ENCODE measurements at regions not wholly inside any gene's neighbourhood (a gene's known extent, or its start where the extent isn't known, plus 50 kb on each side); places are given as distances from the start of the nearest gene placed in this dataset.

- H2AFZ ChIP-seq (replicated peaks; ENCODE audit: low read length, poor library complexity): no peak overlapping the region
- H2BK5ac ChIP-seq (ENCODE audit: low read depth, low read length, poor library complexity, severe bottlenecking): no peak overlapping the region
- no peak overlapping the region for H3K9ac ChIP-seq (ENCODE audit: low read depth, low read length)
- no peak overlapping the region for H3K27ac ChIP-seq (ENCODE audit: insufficient read depth, low read length)
- H3K4me1 ChIP-seq (ENCODE audit: control insufficient read depth, insufficient read depth, low read length): no peaks in the 10 kb centered on the region
- no peak overlapping the region for H2AK5ac ChIP-seq (ENCODE audit: low read depth, low read length)
- DNase-seq (no peak), ATAC-seq (ENCODE audit: low read depth) (no peak)
- no peak overlapping the region for H2BK20ac ChIP-seq (ENCODE audit: low read depth, low read length)
- TF ChIP-seq CTCF (conservative IDR thresholded peaks at IDR 0.05; ENCODE audit: low read depth, low read length): no peak
- TF ChIP-seq ELK1 (IDR thresholded peaks at IDR 0.05; ENCODE audit: borderline replicate concordance, low read depth, low read length): no peak
- TF ChIP-seq FOS (IDR thresholded peaks at IDR 0.05; ENCODE audit: low read depth, low read length): no peak
- no peak for TF ChIP-seq USF2 (IDR thresholded peaks at IDR 0.05; ENCODE audit: low read depth, low read length)
- TF ChIP-seq CEBPB (IDR thresholded peaks at IDR 0.05; ENCODE audit: low read depth, low read length): no peak
- no peak for TF ChIP-seq RAD21 (IDR thresholded peaks at IDR 0.05; ENCODE audit: low read length)
- no peak for TF ChIP-seq NFE2L2 (IDR thresholded peaks at IDR 0.05; ENCODE audit: low read depth, low read length)
- TF ChIP-seq SMC3 (IDR thresholded peaks at IDR 0.05; ENCODE audit: low read depth, low read length): no peak
- no peak for TF ChIP-seq MAFK (IDR thresholded peaks at IDR 0.05; ENCODE audit: low read depth, low read length)
- no peak for TF ChIP-seq RFX5 (IDR thresholded peaks at IDR 0.05; ENCODE audit: low read depth, low read length)
- in situ Hi-C loops (cut with MboI; ENCODE audit: low sequenced_read_pairs) (no loop called here), dilution Hi-C loops (cut with HindIII; ENCODE audit: low sequenced_read_pairs, unreplicated experiment) (no loop called here), intact Hi-C loops (cut with micrococcal nuclease) (no loop called here)
- CTCF ChIA-PET: no interaction called here
- no peaks in the 10 kb centered on the region for H3K27me3 ChIP-seq (ENCODE audit: control insufficient read depth, insufficient read depth, low read length)
- no peak overlapping the region for H3K4me2 ChIP-seq (ENCODE audit: low read depth, low read length)
- H3K14ac ChIP-seq (replicated peaks; ENCODE audit: low read depth, low read length): no peak overlapping the region
- H3K4ac ChIP-seq (ENCODE audit: low read depth, low read length): no peak overlapping the region
- no peak overlapping the region for H2BK120ac ChIP-seq (ENCODE audit: low read depth, low read length)
- no peak overlapping the region for H4K8ac ChIP-seq (ENCODE audit: low read depth in 2 of 2, low read length in 2 of 2)
- H2AK9ac ChIP-seq (replicated peaks; ENCODE audit: low read depth, low read length, poor library complexity): no peak overlapping the region
- no peaks in the 10 kb centered on the region for H4K20me1 ChIP-seq (ENCODE audit: insufficient read depth, low read length)
- no peak overlapping the region for H3K4me3 ChIP-seq (ENCODE audit: insufficient read depth, low read depth, low read length)
- H3K36me3 ChIP-seq (ENCODE audit: control insufficient read depth, insufficient read depth, low read length): no peaks in the 10 kb centered on the region
- BruUV-seq (replicated peaks): no TSS peak
- no peak overlapping the region for H2BK15ac ChIP-seq (ENCODE audit: low read depth, low read length)
- WGBS, 2 experiments (ENCODE audit: extremely low coverage in 2 of 2, insufficient read length in 1 of 2): no CpG with 5 or more reads among the region's 2 CpGs
- POLR2A ChIA-PET (ENCODE audit: unreplicated experiment): no interaction called here
- H3K23ac ChIP-seq (ENCODE audit: low read depth, low read length): no peak overlapping the region
- no peak overlapping the region for H4K91ac ChIP-seq (ENCODE audit: insufficient read depth, low read depth, low read length)
- no peaks in the 10 kb centered on the region for H3K9me3 ChIP-seq (ENCODE audit: control insufficient read depth, insufficient read depth, low read length)
- H3K79me1 ChIP-seq (ENCODE audit: low read depth in 1 of 2, low read length in 2 of 2): no peaks in the 10 kb centered on the region
- H3K9me1 ChIP-seq (ENCODE audit: insufficient read depth, low read length): no peaks in the 10 kb centered on the region
- no peak overlapping the region for H4K5ac ChIP-seq (ENCODE audit: low read depth, low read length)
- H3K18ac ChIP-seq (ENCODE audit: low read depth, low read length): no peak overlapping the region
- H3K56ac ChIP-seq (ENCODE audit: extremely low read depth, insufficient read depth, low read length): no peak overlapping the region
These were observed 515.3 kb downstream of the SOX5 start for GRCh38 chr12:23434154-23434553.
